DOHH2 (cell line): ENCODE measurements at regions not wholly inside any gene's neighbourhood (a gene's known extent, or its start where the extent isn't known, plus 50 kb on each side); places are given as distances from the start of the nearest gene placed in this dataset.

ENCODE experiments used
- H3F3A ChIP-seq: fragments of 200-600 bp; sonication (generic), shearing (Covaris generic); 2 replicates; pipeline ENCODE4 v1.6.0; 2016; ENCODE audit warnings: antibody characterized with exemption, mild to moderate bottlenecking; ENCODE audit not compliant: control insufficient read depth, insufficient read depth
- H3K27ac ChIP-seq: fragments of 200-600 bp; sonication (generic); 2 replicates; pipeline ENCODE4 v1.5.1; 2014; ENCODE audit warnings: low read depth, mild to moderate bottlenecking, low read length, moderate library complexity
- H3K27me3 ChIP-seq: fragments of 200-600 bp; sonication (generic); 2 replicates; pipeline ENCODE4 v1.6.1; 2014; ENCODE audit warnings: mild to moderate bottlenecking, low read length, mixed read lengths; ENCODE audit not compliant: control insufficient read depth
- H3K36me3 ChIP-seq: fragments of 200-600 bp; sonication (generic); 2 replicates; pipeline ENCODE4 v1.6.1; 2014; ENCODE audit warnings: mild to moderate bottlenecking, low read length, moderate library complexity, mixed read lengths; ENCODE audit not compliant: control insufficient read depth
- H3K4me1 ChIP-seq: fragments of 200-600 bp; sonication (generic); 2 replicates; pipeline ENCODE4 v1.6.1; 2014; ENCODE audit warnings: mild to moderate bottlenecking, low read length, mixed read lengths; ENCODE audit not compliant: control insufficient read depth
- H3K4me2 ChIP-seq: fragments of 200-600 bp; sonication (generic); 2 replicates; pipeline ENCODE4 v1.6.0; 2014; ENCODE audit warnings: mild to moderate bottlenecking, low read length, moderate library complexity
- H3K4me3 ChIP-seq: fragments of 200-600 bp; sonication (generic); 2 replicates; pipeline ENCODE4 v1.5.1; 2014; ENCODE audit warnings: mild to moderate bottlenecking, low read length, mixed read lengths
- H3K79me2 ChIP-seq: fragments of 200-600 bp; sonication (generic); 2 replicates; pipeline ENCODE4 v1.6.1; 2014; ENCODE audit warnings: mild to moderate bottlenecking, low read length, mixed read lengths; ENCODE audit not compliant: control insufficient read depth
- H3K9me2 ChIP-seq: fragments of 200-600 bp; sonication (generic); replicated peaks from 2 replicates; pipeline ENCODE4 v1.6.1; 2014; ENCODE audit warnings: mild to moderate bottlenecking, low read length, mixed read lengths; ENCODE audit not compliant: control insufficient read depth
- H3K9me3 ChIP-seq: fragments of 200-600 bp; sonication (generic); 2 replicates; pipeline ENCODE4 v1.6.1; 2014; ENCODE audit warnings: antibody characterized with exemption, low read length, mixed read lengths; ENCODE audit not compliant: control insufficient read depth, insufficient read depth
- H4K20me1 ChIP-seq: fragments of 200-600 bp; sonication (generic); 2 replicates; pipeline ENCODE4 v1.6.0; 2014; ENCODE audit warnings: low read depth, mild to moderate bottlenecking, antibody characterized with exemption, low read length, moderate library complexity; ENCODE audit not compliant: control insufficient read depth, insufficient read depth
- CTCF ChIP-seq: fragments of 200-600 bp; sonication (generic); IDR thresholded peaks from one replicate; pipeline ENCODE4 v1.5.1; 2014; ENCODE audit warnings: antibody characterized with exemption, mild to moderate bottlenecking, low read depth, low read length; ENCODE audit not compliant: poor library complexity, severe bottlenecking
- EZH2phosphoT487 ChIP-seq: fragments of 200-600 bp; sonication (generic); IDR thresholded peaks from 2 replicates; pipeline ENCODE4 v1.6.1; 2017; ENCODE audit warnings: borderline replicate concordance, mild to moderate bottlenecking, antibody characterized with exemption, low read length, moderate library complexity, mixed read lengths

GRCh38 chr1:168843950-168844349 is 114.9 kb upstream of the DPT start:
- H3K4me2 ChIP-seq = no peak overlapping the region
- no peak overlapping the region for H3K4me3 ChIP-seq
- H3K36me3 ChIP-seq = no peaks in the 10 kb centered on the region
- no peaks in the 10 kb centered on the region for H3K9me3 ChIP-seq
- H3F3A ChIP-seq = no peaks in the 10 kb centered on the region
- H3K4me1 ChIP-seq = no peaks in the 10 kb centered on the region
- H3K27me3 ChIP-seq = no peaks in the 10 kb centered on the region
- no peak overlapping the region for H3K27ac ChIP-seq
- no peaks in the 10 kb centered on the region for H3K79me2 ChIP-seq
- no peaks in the 10 kb centered on the region for H4K20me1 ChIP-seq
- H3K9me2 ChIP-seq = no peaks in the 10 kb centered on the region
- TF ChIP-seq EZH2phosphoT487 (no peak), CTCF (no peak)

GRCh38 chr1:168845140-168845539 is 116.1 kb upstream of the DPT start:
- H3K27me3 ChIP-seq = no peaks in the 10 kb centered on the region
- H3K9me2 ChIP-seq = no peaks in the 10 kb centered on the region
- no peak overlapping the region for H3K4me3 ChIP-seq
- H3F3A ChIP-seq = no peaks in the 10 kb centered on the region
- no peak overlapping the region for H3K27ac ChIP-seq
- H4K20me1 ChIP-seq = no peaks in the 10 kb centered on the region
- H3K4me1 ChIP-seq = no peaks in the 10 kb centered on the region
- no peaks in the 10 kb centered on the region for H3K79me2 ChIP-seq
- TF ChIP-seq CTCF = no peak
- no peak for TF ChIP-seq EZH2phosphoT487
- no peaks in the 10 kb centered on the region for H3K9me3 ChIP-seq
- H3K4me2 ChIP-seq = no peak overlapping the region
- H3K36me3 ChIP-seq = no peaks in the 10 kb centered on the region

- Histone ChIP-seq H3K27me3 (no peaks in the 10 kb centered on the region), H3K9me3 (no peaks in the 10 kb centered on the region), H3K4me3 (no peak overlapping the region), H3K27ac (no peak overlapping the region), H4K20me1 (no peaks in the 10 kb centered on the region), H3K36me3 (no peaks in the 10 kb centered on the region), H3K4me2 (no peak overlapping the region), H3K4me1 (no peaks in the 10 kb centered on the region), H3K79me2 (no peaks in the 10 kb centered on the region), H3F3A (no peaks in the 10 kb centered on the region), H3K9me2 (no peaks in the 10 kb centered on the region)
- TF ChIP-seq CTCF (no peak), EZH2phosphoT487 (no peak)
Observed at GRCh38 chr1:168848051-168848450, 119.0 kb upstream of the DPT start.
